Panc1 (cell line): ENCODE measurements at regions not wholly inside any gene's neighbourhood (a gene's known extent, or its start where the extent isn't known, plus 50 kb on each side); places are given as distances from the start of the nearest gene placed in this dataset.

ENCODE experiments used
- ATAC-seq: fragments of 200-7000 bp; cut with Tn5 transposase; 2 replicates; pipeline ENCODE4 v1.9.1; 2020; ENCODE audit warnings: mild to moderate bottlenecking, moderate library complexity
- BruUV-seq: library from RNA; stranded (reverse); fragments of 400-500 nt; replicated peaks from 2 replicates; lab custom pipeline; 2021; lab: Mats Ljungman, UMichigan
- CTCF ChIA-PET: fragments of 300-600 bp; sonication (Branson Sonifier 250); formaldehyde crosslinking; loops from one replicate; lab custom pipeline; 2022; ENCODE audit warnings: antibody characterized with exemption; lab: Charles Lee
- POLR2A ChIA-PET: fragments of 300-600 bp; sonication (Branson Sonifier 250); formaldehyde crosslinking; loops from one replicate; lab custom pipeline; 2022; ENCODE audit warnings: antibody characterized with exemption; lab: Charles Lee
- DNase-seq: peaks from one replicate; pipeline ENCODE4 v3.0.0-alpha.2; 2010; ENCODE audit warnings: low read depth, low spot score
- H3K27ac ChIP-seq: 2 replicates; pipeline ENCODE4 v1.5.1; 2011; ENCODE audit warnings: mild to moderate bottlenecking, low read length, inconsistent platforms
- H3K27me3 ChIP-seq: fragments of 200-500 bp; sonication (Bioruptor generic); 2 replicates; pipeline ENCODE4 v1.6.0; 2014; ENCODE audit warnings: low read length, inconsistent platforms; ENCODE audit not compliant: control insufficient read depth, insufficient read depth
- H3K36me3 ChIP-seq: fragments of 200-500 bp; sonication (Bioruptor generic); 2 replicates; pipeline ENCODE4 v1.5.1; 2014; ENCODE audit warnings: inconsistent platforms, mild to moderate bottlenecking, low read length, moderate library complexity; ENCODE audit not compliant: control insufficient read depth, insufficient read depth
- H3K4me1 ChIP-seq: 2 replicates; pipeline ENCODE4 v1.5.1; 2011; ENCODE audit warnings: inconsistent platforms, mild to moderate bottlenecking, low read length, moderate library complexity; ENCODE audit not compliant: control insufficient read depth, insufficient read depth
- H3K4me3 ChIP-seq, 2 experiments: 2 replicates each; pipeline ENCODE4 v1.5.1; 2011 to 2012; ENCODE audit warnings: low read depth in 2 of 2, low read length in 2 of 2, mild to moderate bottlenecking in 2 of 2, inconsistent platforms in 1 of 2, moderate library complexity in 1 of 2
- H3K9me3 ChIP-seq: fragments of 200-500 bp; sonication (Bioruptor generic); 2 replicates; pipeline ENCODE4 v1.5.1; 2014; ENCODE audit warnings: low read depth, mild to moderate bottlenecking, inconsistent platforms, low read length, moderate library complexity; ENCODE audit not compliant: control insufficient read depth, insufficient read depth
- CTCF ChIP-seq: fragments of 450-650 bp; IDR thresholded peaks from 2 replicates; pipeline ENCODE4 v1.5.1; 2017; ENCODE audit warnings: mild to moderate bottlenecking
- POLR2AphosphoS5 ChIP-seq: IDR thresholded peaks from 2 replicates; pipeline ENCODE4 v1.6.1; 2012; ENCODE audit warnings: mild to moderate bottlenecking, low read depth, low read length, moderate library complexity
- REST ChIP-seq, 2 experiments: IDR thresholded peaks; 2 replicates each; pipeline ENCODE4 v1.6.1; 2011 to 2012; ENCODE audit warnings: low read depth in 2 of 2, control low read depth in 1 of 2, low read length in 1 of 2, mild to moderate bottlenecking in 1 of 2, moderate library complexity in 1 of 2; ENCODE audit not compliant: insufficient read depth in 1 of 2
- SIN3A ChIP-seq: IDR thresholded peaks from 2 replicates; pipeline ENCODE4 v1.6.1; 2012; ENCODE audit warnings: low read depth, mild to moderate bottlenecking, low read length, moderate library complexity, borderline replicate concordance; ENCODE audit not compliant: insufficient read depth
- TCF7L2 ChIP-seq: IDR thresholded peaks from 2 replicates; pipeline ENCODE4 v1.6.1; 2011; ENCODE audit warnings: mild to moderate bottlenecking, low read depth, low read length, inconsistent platforms
- in situ Hi-C: cut with HindIII; loops from 2 replicates; pipeline ENCODE4 v1.10.0; 2016; ENCODE audit warnings: low sequenced_read_pairs, low pct_unique_long_range_greater_than_20kb
- intact Hi-C: fragments of 100-400 bp; cut with micrococcal nuclease; formaldehyde crosslinking; loops from one replicate; pipeline ENCODE4 v1.10.0; 2022; ENCODE audit not compliant: unreplicated experiment

- POLR2A ChIA-PET: no interaction called here
- in situ Hi-C loops (no loop called here), intact Hi-C loops (no loop called here)
- Histone ChIP-seq H3K4me1 (no peaks in the 10 kb centered on the region; the same call in 1 of the 2 replicates), H3K27me3 (no peaks in the 10 kb centered on the region), H3K27ac (peak overlapping the region; percentile 17; the same call in 1 of the 2 replicates), H3K36me3 (no peaks in the 10 kb centered on the region), H3K4me3 (no peak overlapping the region), H3K9me3 (no peaks in the 10 kb centered on the region)
- no peak for TF ChIP-seq CTCF
- no peak for TF ChIP-seq TCF7L2
- no peak for TF ChIP-seq POLR2AphosphoS5
- no peak for TF ChIP-seq REST (IDR thresholded peaks at IDR 0.05; ENCODE audit: insufficient read depth in 1 of 2, low read depth in 2 of 2, low read length in 1 of 2)
- no peak for TF ChIP-seq SIN3A
- DNase-seq: no peak
- ATAC-seq: no peak
- CTCF ChIA-PET: no interaction called here
- BruUV-seq: no TSS peak
Observed at GRCh38 chr13:65064967-65065366, 2165.2 kb downstream of the PCDH9 start.

GRCh38 chr13:65063753-65064152 lies 2166.4 kb downstream of the PCDH9 start:
- DNase-seq (peak; percentile 4), ATAC-seq (no peak)
- intact Hi-C loops: no loop called here
- CTCF ChIA-PET: no interaction called here
- Histone ChIP-seq H3K27me3 (no peaks in the 10 kb centered on the region), H3K9me3 (no peaks in the 10 kb centered on the region), H3K4me3 (no peak overlapping the region), H3K36me3 (no peaks in the 10 kb centered on the region), H3K4me1 (no peaks in the 10 kb centered on the region; the same call in 1 of the 2 replicates), H3K27ac (no peak overlapping the region)
- POLR2A ChIA-PET: no interaction called here
- in situ Hi-C loops: no loop called here
- TF ChIP-seq TCF7L2 (no peak), CTCF (no peak), SIN3A (no peak), REST (IDR thresholded peaks at IDR 0.05; ENCODE audit: insufficient read depth in 1 of 2, low read depth in 2 of 2, low read length in 1 of 2) (no peak), POLR2AphosphoS5 (no peak)
- BruUV-seq: no TSS peak
